Stimulated activated CD4-positive, alpha-beta T cell treated with anti-CD3 and anti-CD28 coated beads, Interleukin-12 subunit alpha, Interleukin-12 subunit beta, amount 100 ng/mL, for 48 hours (primary cell): ENCODE measurements at regions not wholly inside any gene's neighbourhood (a gene's known extent, or its start where the extent isn't known, plus 50 kb on each side); places are given as distances from the start of the nearest gene placed in this dataset.

Experiments used
- DNase-seq, 3 donors: peaks; one replicate each; pipeline ENCODE4 v3.0.0-alpha.2; 2020; ENCODE audit warnings: low read depth in 2 of 3, low spot score in 1 of 3

- no peak for DNase-seq
Measured at GRCh38 chr6:134510920-134511319, 193.0 kb upstream of the SGK1 start.

GRCh38 chr6:134510142-134510541, 192.2 kb upstream of the SGK1 start:
- DNase-seq, result no peak

- no peak for DNase-seq
Measured at GRCh38 chr6:134508862-134509498, 191.1 kb upstream of the SGK1 start.

- no peak for DNase-seq
Measured at GRCh38 chr6:134506162-134506561, 188.2 kb upstream of the SGK1 start.

GRCh38 chr6:134503585-134504281, 185.8 kb upstream of the SGK1 start:
- DNase-seq, result no peak

- no peak for DNase-seq
Measured at GRCh38 chr6:134502614-134503549, 185.0 kb upstream of the SGK1 start.

GRCh38 chr6:134495890-134496248, 178.0 kb upstream of the SGK1 start:
- DNase-seq, result no peak

GRCh38 chr6:134495203-134495889, 177.4 kb upstream of the SGK1 start:
- DNase-seq, result no peak

GRCh38 chr6:134493789-134494188, 175.9 kb upstream of the SGK1 start:
- DNase-seq, result no peak

- DNase-seq, result no peak
Measured at GRCh38 chr6:134491477-134491876, 173.6 kb upstream of the SGK1 start.

GRCh38 chr6:134482593-134483270, 164.8 kb upstream of the SGK1 start:
- DNase-seq, result no peak

GRCh38 chr6:134481966-134482365, 164.1 kb upstream of the SGK1 start:
- DNase-seq, result no peak

GRCh38 chr6:134480593-134480992, 162.7 kb upstream of the SGK1 start:
- DNase-seq, result no peak

GRCh38 chr6:134478764-134479399, 161.0 kb upstream of the SGK1 start:
- DNase-seq, result no peak

GRCh38 chr6:134477991-134478635, 160.2 kb upstream of the SGK1 start:
- no peak for DNase-seq

- no peak for DNase-seq
Measured at GRCh38 chr6:134474955-134475354, 157.0 kb upstream of the SGK1 start.

GRCh38 chr6:134472661-134473060, 154.7 kb upstream of the SGK1 start:
- DNase-seq, result no peak

- DNase-seq, result no peak
Measured at GRCh38 chr6:134472046-134472445, 154.1 kb upstream of the SGK1 start.

- no peak for DNase-seq
Measured at GRCh38 chr6:134470457-134470975, 152.6 kb upstream of the SGK1 start.
